ENCODE measurements at regions not wholly inside any gene's neighbourhood (a gene's known extent, or its start where the extent isn't known, plus 50 kb on each side); places are given as distances from the start of the nearest gene placed in this dataset.

GRCh38 chr3:153919773-153920172 is 201.4 kb upstream of the ARHGEF26 start:
- TF ChIP-seq CTCF (IDR thresholded peaks at IDR 0.05; ENCODE audit: low read depth, low read length) (no peak), EZH2phosphoT487 (IDR thresholded peaks at IDR 0.05; ENCODE audit: low read depth) (no peak)
